ENCODE measurements at regions not wholly inside any gene's neighbourhood (a gene's known extent, or its start where the extent isn't known, plus 50 kb on each side); places are given as distances from the start of the nearest gene placed in this dataset.

GRCh38 chrX:40151211-40152172, 53.7 kb upstream of the BCOR start:
- peaks cover 61% of the 10 kb centered on the region for H3K4me1 ChIP-seq
- H3K27me3 ChIP-seq (ENCODE audit: low read depth), result no peaks in the 10 kb centered on the region
- H3K4me3 ChIP-seq, result peak overlapping the region; percentile 66
- TF ChIP-seq CTCF (IDR thresholded peaks at IDR 0.05; ENCODE audit: borderline replicate concordance), result no peak
- intact Hi-C loops (cut with micrococcal nuclease), result no loop called here
- H3K36me3 ChIP-seq, result no peaks in the 10 kb centered on the region
- no peak for DNase-seq
- peak overlapping the region; percentile 90 for H3K27ac ChIP-seq (replicated peaks)
- no peaks in the 10 kb centered on the region for H3K9me3 ChIP-seq (replicated peaks)

DNA sequence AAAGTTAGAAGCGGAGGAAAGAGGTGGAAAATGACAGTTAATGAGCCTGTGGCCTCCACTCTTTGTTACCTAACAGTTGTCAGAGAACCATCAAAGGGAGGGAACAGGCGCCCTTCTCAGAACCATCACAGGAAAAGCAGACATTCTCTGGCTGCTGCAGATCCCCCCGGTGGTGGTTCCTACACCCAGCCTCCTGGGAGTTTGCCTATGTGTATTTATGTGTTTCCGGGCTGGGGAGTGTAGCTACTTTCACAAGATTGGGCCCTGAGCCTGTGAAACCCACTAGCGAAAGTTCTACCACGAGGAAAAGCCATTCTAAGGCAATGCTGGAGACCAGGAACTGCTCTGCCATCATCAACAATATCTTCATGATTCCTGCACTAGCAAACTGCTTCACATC, 52.7 kb upstream of the BCOR start:
- Histone ChIP-seq H3K36me3 (no peaks in the 10 kb centered on the region), H3K4me3 (no peak overlapping the region), H3K9me3 (replicated peaks) (no peaks in the 10 kb centered on the region), H3K27ac (replicated peaks) (peak overlapping the region; percentile 30), H3K4me1 (peaks cover 63% of the 10 kb centered on the region), H3K27me3 (ENCODE audit: low read depth) (no peaks in the 10 kb centered on the region)
- intact Hi-C loops (cut with micrococcal nuclease), result no loop called here
- no peak for TF ChIP-seq CTCF (IDR thresholded peaks at IDR 0.05; ENCODE audit: borderline replicate concordance)
- no peak for DNase-seq

DNA sequence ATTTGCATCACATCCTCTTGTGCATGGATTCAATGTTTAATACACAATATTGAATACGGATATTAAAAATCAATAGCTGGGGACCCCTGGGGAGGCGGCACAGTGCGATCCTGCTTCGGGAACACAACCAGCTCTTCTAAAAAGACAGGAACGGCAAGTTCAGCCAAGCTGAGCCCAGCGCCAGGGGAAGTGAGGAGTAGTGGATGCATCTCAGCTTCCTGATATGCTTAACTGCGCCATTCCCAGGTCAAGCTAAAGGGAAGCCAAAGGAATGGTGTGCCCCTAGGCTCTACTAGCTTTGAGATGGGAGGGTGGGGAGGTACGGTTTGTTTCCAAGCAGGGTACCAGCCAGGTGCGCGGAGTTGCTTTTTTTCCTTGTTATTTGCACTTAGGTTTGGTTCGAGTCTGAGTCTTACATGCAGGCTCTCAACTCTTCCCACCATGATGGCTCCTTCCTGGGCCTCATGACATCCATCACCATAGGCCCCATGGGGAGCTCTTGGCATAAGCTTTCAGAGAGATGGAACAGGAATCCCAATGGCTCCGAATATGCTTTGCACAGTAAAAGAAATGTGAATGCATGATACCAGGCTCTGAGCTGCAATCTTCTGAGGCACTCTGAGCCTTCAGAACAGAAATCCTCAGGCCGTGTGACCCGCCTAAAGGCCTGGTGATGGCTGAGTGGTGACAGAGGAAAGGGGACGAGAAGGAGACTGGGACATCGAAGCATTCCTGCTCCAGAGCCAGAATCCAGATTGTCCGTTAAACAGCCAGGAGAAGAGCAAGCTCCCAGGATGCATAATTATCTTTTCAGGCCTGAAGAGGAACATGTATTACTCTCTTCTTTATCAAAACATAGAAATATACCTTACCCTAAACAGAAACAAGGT, 51.8 kb upstream of the BCOR start:
- Histone ChIP-seq H3K4me3 (no peak overlapping the region), H3K27ac (replicated peaks) (peak overlapping the region; percentile 66), H3K27me3 (ENCODE audit: low read depth) (no peaks in the 10 kb centered on the region), H3K4me1 (peaks cover 66% of the 10 kb centered on the region), H3K36me3 (no peaks in the 10 kb centered on the region), H3K9me3 (replicated peaks) (no peaks in the 10 kb centered on the region)
- intact Hi-C loops (cut with micrococcal nuclease), result loop anchor here (10.0 kb wide), 1 partner anchor 55 kb away; the partner anchor contains the start of gene BCOR
- no peak for DNase-seq
- TF ChIP-seq CTCF (IDR thresholded peaks at IDR 0.05; ENCODE audit: borderline replicate concordance), result no peak

DNA sequence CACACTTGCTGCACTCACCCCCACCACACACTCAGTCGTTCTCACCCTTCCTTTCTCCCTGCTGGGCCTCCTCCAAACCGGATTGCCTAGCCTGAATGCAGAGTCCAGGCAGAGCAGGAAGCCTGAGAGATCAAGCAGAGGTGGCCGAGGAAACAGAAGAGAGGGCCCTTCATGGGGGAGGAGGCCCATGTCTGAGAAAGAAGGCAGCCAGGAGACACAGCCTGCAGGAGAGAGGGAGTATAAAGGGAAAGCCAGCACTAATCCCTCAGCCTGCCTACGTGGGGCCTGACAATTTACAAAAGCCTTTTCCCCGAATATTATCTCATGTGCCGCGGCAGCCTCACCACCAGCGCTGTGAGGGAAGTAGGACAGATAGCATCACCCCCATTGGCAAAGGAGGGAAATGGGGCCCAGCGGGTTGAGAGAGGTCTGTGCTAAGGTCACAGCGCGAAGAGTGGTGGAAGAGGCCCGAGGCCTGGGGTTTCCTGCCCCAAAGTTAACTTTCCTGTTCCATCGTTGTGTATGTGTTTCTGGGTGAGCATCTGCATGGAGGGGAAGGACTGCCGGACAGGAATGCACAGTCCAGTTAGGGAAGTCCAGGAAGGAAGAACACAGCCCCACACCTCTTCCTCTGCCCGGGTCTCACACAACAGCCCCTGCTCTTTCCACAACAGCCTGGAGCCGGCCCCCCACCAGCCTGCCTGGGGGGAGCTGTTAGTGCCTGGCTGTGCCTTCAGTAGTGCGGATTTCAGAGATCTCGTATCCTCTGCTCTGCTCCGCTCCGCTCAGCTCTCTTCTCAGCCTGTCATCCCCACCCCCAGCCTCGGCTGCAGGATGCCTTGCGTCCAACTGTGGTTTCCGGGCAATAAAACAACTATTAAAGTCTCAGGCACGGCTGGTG, 50.9 kb upstream of the BCOR start:
- Histone ChIP-seq H3K36me3 (no peaks in the 10 kb centered on the region), H3K27me3 (ENCODE audit: low read depth) (no peaks in the 10 kb centered on the region), H3K4me1 (peaks cover 65% of the 10 kb centered on the region), H3K9me3 (replicated peaks) (no peaks in the 10 kb centered on the region), H3K27ac (replicated peaks) (peak overlapping the region; percentile 66), H3K4me3 (no peak overlapping the region)
- TF ChIP-seq CTCF (IDR thresholded peaks at IDR 0.05; ENCODE audit: borderline replicate concordance), result no peak
- intact Hi-C loops (cut with micrococcal nuclease), result loop anchor here (10.0 kb wide), 1 partner anchor 54 kb away; the partner anchor contains the start of gene BCOR
- no peak for DNase-seq

Data from left ventricle myocardium inferior (tissue), 1 donor.